DND-41 (cell line): ENCODE measurements at regions not wholly inside any gene's neighbourhood (a gene's known extent, or its start where the extent isn't known, plus 50 kb on each side); places are given as distances from the start of the nearest gene placed in this dataset.

ENCODE experiments used
- CTCF ChIP-seq: IDR thresholded peaks from 2 replicates; pipeline ENCODE4 v1.5.1; 2012; ENCODE audit warnings: borderline replicate concordance, low read length, moderate library complexity, mild to moderate bottlenecking; ENCODE audit not compliant: poor library complexity, severe bottlenecking; ENCODE audit errors: extremely low read depth
- EZH2 ChIP-seq: IDR thresholded peaks from 3 replicates; pipeline ENCODE4 v1.6.1; 2012; ENCODE audit warnings: borderline replicate concordance, low read depth, mild to moderate bottlenecking, moderate library complexity, low read length, inconsistent platforms; ENCODE audit not compliant: severe bottlenecking

- TF ChIP-seq CTCF (no peak), EZH2 (no peak)
These were observed 125.6 kb upstream of the MYT1L start for GRCh38 chr2:2456721-2457120.
